Stomach (tissue), 4 donors: ENCODE measurements at regions not wholly inside any gene's neighbourhood (a gene's known extent, or its start where the extent isn't known, plus 50 kb on each side); places are given as distances from the start of the nearest gene placed in this dataset.

ENCODE experiments used
- EP300 ChIP-seq: sonication (generic); formaldehyde crosslinking; IDR thresholded peaks from one replicate; pipeline ENCODE4 v1.6.1; 2017; ENCODE audit warnings: antibody characterized with exemption
- POLR2AphosphoS5 ChIP-seq, 3 donors: sonication (generic); formaldehyde crosslinking; IDR thresholded peaks; one replicate each; pipeline ENCODE4 v1.6.1; 2016; ENCODE audit warnings: antibody characterized with exemption in 3 of 3
- TF ChIP-seq, protein P1 (sequence below), 7 experiments: fragments of 450-650 bp in 4 of 7; fragments of 200-600 bp in 3 of 7; sonication (generic) in 3 of 7; IDR thresholded peaks; one replicate each; pipeline ENCODE4 v1.5.1; 2016 to 2019; ENCODE audit warnings: antibody characterized with exemption in 7 of 7, control low read depth in 2 of 7, mild to moderate bottlenecking in 1 of 7

DNA sequence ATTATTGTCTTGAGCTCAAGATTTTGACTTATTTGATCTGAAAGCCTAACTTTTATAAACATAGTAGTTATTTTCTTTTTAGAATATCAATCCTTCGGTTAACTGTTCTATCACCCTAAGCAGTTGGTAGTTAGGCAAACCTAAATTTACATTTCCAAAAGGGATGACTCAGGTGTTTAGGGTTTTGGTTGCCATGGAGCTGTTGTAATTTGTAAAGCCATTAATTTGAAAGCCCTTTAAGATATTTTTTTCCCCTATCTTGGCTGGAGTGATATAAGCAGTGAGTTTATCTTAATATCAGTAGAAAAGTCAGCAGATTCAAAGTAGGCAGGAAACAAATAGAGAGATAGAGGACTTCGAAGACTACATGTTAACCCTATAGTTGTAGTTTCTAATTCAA, 1472.6 kb upstream of the CELF2 start:
- TF ChIP-seq, protein P1, sequence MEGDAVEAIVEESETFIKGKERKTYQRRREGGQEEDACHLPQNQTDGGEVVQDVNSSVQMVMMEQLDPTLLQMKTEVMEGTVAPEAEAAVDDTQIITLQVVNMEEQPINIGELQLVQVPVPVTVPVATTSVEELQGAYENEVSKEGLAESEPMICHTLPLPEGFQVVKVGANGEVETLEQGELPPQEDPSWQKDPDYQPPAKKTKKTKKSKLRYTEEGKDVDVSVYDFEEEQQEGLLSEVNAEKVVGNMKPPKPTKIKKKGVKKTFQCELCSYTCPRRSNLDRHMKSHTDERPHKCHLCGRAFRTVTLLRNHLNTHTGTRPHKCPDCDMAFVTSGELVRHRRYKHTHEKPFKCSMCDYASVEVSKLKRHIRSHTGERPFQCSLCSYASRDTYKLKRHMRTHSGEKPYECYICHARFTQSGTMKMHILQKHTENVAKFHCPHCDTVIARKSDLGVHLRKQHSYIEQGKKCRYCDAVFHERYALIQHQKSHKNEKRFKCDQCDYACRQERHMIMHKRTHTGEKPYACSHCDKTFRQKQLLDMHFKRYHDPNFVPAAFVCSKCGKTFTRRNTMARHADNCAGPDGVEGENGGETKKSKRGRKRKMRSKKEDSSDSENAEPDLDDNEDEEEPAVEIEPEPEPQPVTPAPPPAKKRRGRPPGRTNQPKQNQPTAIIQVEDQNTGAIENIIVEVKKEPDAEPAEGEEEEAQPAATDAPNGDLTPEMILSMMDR (IDR thresholded peaks at IDR 0.05) = no peak
- TF ChIP-seq EP300 (no peak), POLR2AphosphoS5 (IDR thresholded peaks at IDR 0.05) (no peak)
